HG03066 (cell line): ENCODE measurements at regions not wholly inside any gene's neighbourhood (a gene's known extent, or its start where the extent isn't known, plus 50 kb on each side); places are given as distances from the start of the nearest gene placed in this dataset.
"Not testable (repeated sequence)": the region's sequence is repeated elsewhere in the genome, so short reads cannot be mapped to it uniquely, and the experiment has no call there.

Source experiments
- ATAC-seq: cut with Tn5 transposase; IDR thresholded peaks from one replicate; pipeline ENCODE4 v1.9.1; 2021; ENCODE audit warnings: low read depth; ENCODE audit not compliant: unreplicated experiment

GRCh38 chr20:24858500-24858899 is 90.6 kb upstream of the CST7 start:
- not testable (repeated sequence) for ATAC-seq

- no peak for ATAC-seq
Measured at GRCh38 chr20:24859539-24859938, 89.5 kb upstream of the CST7 start.

GRCh38 chr20:24862186-24862585 is 86.9 kb upstream of the CST7 start:
- no peak for ATAC-seq

DNA sequence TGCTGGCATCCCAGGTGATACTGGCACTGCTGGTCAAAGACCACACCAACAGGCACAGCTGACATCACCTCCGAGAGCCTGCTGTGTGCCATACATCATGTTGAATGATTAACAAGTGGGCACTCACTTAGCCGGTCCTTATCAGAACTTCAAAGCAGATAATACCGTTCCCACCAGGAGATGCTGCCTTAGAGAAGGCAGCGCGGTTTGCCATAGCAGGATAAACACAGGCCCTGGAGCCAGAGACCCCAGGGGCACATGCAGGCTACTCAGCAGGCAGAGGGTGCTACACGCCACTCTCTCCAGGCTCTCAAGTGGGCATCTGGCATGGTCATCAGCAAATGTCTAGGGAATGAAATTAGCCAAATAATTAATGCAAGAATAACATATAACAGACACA is 86.5 kb upstream of the CST7 start:
- ATAC-seq: no peak

- no peak for ATAC-seq
Measured at GRCh38 chr20:24863356-24863755, 85.7 kb upstream of the CST7 start.

GRCh38 chr20:24866008-24866407 is 83.1 kb upstream of the CST7 start:
- no peak for ATAC-seq

DNA sequence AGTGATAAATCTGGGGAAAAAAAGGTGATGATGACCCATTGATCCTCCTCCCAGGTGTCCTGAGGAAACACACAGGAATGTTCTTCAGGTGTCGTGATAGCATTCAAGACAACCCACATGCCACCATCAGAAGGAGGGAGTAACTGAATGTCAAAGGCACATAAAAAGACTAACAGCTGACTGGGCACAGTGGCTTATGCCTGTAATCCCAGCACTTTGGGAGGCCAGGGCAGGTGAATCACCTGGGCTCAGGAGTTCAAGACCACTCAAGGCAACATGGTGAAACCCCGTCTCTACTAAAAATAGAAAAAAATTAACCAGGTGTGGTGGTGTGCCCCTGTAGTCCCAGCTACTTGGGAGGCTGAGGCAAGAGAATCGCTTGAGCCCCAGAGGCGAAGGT is 82.3 kb upstream of the CST7 start:
- no peak for ATAC-seq

- ATAC-seq: no peak
Measured at GRCh38 chr20:24867556-24867955, 81.5 kb upstream of the CST7 start.

- no peak for ATAC-seq
Measured at GRCh38 chr20:24868396-24868927, 80.6 kb upstream of the CST7 start.

GRCh38 chr20:24868959-24869358 is 80.1 kb upstream of the CST7 start:
- no peak for ATAC-seq

DNA sequence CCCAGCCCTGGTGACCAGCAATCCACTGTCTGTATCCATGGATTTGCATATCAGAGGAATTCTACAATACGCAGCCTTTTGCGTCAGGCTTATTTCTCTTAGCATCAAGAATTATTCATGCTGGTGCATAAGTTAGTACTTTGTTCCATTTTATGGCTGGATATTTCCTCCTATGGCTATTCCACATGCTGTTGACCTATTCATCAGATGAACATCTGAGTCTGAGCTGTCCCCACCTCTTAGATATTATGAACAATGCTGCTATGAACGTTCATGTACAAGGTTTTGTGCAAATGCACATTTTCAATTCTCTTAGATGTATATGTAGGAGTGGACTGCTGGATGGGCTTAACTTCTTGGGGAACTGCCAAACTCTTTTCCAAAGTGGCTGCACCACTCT is 79.0 kb upstream of the CST7 start:
- ATAC-seq: no peak

DNA sequence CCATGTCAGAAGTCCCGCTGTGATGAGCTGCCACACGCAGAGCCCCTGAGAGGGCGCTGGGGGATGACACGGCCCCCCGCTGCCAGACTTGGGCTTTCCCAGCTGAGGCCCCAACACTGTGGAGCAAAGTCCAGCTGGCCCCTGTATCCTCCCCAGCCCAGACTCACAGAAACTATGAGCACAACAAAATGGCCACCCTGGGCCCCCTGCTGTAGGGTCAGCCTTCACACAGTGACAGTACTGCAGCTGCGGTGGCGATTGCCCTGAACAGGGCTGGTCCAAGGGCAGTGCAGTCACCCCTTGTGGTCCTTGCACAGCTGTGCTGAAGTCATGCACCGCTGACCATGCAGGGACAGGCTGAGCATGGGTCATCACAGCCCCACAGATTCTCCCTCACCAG is 78.2 kb upstream of the CST7 start:
- ATAC-seq: no peak

DNA sequence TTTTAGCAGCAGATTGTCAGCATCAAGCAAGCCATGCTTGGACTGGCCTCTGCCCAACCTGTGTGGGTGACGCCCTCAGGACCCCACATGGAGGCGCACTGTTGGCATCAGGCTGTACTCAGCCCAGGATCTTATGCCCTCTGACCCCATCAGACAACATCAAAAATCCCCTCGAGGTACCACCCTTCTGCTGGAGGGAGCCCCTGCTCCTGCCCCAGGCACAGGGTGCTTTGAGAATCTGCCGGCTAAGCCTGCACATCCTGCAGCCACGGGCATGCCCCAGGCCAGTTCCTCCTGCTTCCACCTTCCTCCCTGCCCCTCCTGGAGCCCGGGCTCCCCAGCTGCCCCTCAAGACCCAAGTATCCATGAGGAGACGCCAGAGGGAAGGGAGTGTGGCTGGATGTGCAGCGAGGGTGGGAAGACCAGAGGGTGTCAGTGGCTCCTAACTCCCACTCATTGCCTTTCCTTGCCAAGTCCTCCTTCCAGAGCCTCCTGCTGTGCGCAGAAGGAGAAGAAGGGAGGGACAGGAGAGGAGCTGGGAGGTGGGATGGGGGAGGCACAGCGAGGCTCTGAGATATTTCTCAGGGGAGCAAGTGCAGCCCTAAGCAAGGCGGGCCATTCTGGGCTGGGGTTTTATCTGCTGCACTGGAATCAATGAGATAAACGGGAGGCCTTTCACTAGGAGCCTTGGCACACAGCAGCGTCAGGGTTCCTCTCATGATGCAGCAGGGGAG is 77.4 kb upstream of the CST7 start:
- no peak for ATAC-seq

DNA sequence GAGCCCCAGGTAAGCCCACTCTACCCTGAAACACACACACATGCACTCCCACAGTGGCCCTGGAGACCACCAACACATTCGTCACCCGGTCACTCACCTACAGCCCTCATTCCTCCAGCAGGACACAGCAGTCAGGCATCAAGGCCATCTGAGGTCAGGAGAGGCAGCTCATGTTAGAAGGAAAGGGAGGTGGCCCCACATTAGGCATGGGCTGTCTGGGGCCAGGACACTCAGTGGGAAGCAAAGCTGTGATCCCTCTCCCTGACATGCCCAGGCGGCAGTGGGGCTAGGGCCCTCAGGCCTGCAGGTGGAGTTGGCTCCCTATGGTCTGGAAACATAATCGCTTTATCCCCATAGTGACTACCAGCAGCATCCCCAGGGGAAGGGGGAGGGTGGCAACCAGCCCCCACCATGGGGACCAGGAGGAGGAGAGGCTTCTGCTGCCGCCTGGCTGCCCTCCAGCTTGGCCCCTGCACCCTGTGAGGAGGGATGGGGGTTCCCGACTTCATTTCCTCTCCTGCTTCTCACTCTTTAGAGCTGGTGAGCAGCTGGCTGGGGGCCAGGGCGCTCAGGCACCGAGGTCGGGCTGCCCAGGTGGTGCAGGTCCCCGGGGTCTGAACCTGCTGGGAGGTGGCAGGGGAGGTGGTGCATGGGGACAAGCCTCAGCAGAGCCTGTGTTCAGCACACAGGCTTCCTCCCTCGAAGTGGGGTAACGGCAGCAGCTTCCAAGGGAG is 76.6 kb upstream of the CST7 start:
- no peak for ATAC-seq

DNA sequence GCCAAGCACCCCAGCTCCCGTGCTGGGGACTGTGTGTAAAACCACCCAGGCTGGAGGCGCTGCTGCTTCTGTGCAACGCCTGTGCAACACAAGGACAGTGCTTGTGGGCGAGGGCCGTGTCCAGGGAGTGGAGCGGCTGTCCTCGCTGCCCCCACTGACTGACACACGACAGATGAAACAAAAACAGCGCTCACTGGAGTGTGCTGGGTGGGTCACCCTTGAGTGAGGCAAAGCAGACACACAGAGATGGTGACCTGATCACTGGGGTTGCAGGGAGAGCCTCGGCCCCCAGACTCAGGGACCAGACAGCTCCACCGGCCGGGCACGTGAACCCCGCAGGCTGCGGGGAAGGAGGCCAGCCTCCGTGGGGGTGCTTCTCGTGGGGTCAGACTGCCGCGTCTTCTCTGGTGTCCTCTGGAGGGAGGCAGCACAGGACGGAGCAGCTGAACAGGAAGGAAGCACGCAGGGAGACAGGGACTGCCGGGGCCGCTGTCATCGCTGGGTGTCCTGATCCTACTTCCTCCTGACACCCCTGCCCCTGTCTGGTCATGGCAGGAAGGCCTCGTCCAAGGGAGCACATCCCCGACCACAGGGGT is 75.9 kb upstream of the CST7 start:
- no peak for ATAC-seq

- no peak for ATAC-seq
Measured at GRCh38 chr20:24875078-24875477, 74.0 kb upstream of the CST7 start.

DNA sequence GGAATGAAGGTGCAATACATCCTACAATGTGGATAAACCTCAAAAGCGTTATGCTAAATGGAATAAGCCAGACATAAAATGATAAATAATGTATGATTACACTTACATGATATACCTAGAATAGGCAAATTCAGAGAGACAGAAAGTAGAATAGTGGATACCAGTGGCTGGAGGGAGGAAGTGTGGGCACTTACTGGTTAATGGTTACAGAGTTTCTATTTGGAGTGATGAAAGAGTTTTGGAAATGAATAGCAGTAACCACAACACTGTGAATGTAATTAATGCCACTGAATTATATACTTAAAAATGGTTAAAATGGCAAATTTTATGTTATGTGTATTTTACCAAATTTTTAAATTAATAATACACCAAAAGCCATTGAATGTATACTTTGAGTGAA is 71.4 kb upstream of the CST7 start:
- no peak for ATAC-seq

DNA sequence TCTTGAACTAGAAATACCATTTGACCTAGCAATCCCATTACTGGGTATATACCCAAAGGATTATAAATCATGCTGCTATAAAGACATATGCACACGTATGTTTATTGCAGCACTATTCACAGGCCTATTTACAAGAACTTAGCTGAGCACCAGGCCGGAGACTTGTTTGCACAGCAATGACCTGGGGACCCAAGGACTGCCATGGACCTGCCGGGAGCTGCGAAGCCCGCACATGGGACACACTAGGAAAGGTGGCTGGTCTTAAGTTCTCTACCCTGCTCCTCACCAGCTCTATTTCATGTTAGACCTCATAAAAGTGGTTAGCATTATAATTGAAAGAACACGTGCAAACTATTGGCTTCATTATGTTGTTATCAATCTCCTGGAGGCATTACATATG is 70.4 kb upstream of the CST7 start:
- ATAC-seq: no peak

DNA sequence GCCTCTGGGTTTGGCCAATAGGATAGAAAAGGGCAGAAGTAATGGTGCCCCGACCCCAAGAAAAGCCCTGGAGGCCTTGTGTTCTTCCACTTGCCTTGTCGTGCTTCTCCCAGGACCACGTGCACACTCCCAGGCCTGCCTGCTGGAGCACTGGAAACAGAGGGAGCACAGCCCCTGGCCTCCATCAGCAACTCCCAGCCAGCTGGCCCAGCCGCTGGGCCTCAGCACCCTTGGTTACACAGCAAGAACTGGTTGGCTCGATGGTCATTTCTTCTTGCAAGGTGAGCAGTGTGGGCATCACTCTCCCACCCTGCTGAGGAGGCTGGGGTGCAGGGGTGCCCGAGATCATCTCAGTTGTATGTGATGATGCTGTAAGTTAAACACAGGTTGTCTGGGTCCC is 69.2 kb upstream of the CST7 start:
- ATAC-seq: no peak

DNA sequence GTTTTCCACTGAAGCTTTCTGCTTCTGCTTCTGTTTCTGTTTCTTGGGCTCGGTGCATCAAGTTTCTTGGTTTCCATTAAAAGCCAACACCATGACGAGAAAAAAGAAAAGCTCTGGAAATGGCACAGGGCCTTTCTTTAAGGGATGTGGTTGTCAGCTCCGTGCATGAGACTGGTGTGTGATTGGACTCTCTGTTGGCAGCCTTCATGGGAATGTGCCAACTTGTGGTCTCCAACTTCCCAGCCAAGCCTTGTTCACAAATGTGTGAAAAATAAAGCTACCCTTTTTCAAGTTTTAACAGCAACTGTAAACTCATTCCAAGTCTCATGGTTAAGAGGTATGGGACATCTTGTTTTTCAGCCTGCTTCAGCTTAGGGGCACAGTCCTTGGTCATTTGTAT is 68.7 kb upstream of the CST7 start:
- no peak for ATAC-seq

DNA sequence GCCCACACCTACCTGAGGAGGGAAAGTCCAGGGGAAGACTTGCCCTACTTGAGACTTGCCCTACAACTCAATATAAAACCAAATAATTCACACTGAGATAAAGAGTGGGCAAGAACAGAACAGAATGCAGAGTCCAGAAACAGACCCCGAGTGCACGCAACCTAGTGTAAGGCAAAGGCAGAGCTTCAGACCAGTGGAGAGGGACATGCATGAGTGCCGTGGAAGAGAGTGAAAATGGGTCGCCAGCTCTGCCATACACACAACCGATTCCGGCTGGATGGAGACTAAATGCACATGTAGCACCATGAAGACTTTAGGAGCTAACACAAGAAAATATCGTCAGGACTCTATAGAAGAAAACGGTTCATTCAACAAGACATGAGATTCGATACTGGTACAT is 58.8 kb upstream of the CST7 start:
- ATAC-seq: no peak
